Activated CD4-positive, alpha-beta T cell treated with anti-CD3 and anti-CD28 coated beads, Interleukin-2, amount 50 U/mL, for 4 hours (primary cell): ENCODE measurements at regions not wholly inside any gene's neighbourhood (a gene's known extent, or its start where the extent isn't known, plus 50 kb on each side); places are given as distances from the start of the nearest gene placed in this dataset.
"Not testable (repeated sequence)": the region's sequence is repeated elsewhere in the genome, so short reads cannot be mapped to it uniquely, and the experiment has no call there.

Experiments used
- DNase-seq, 2 experiments: peaks; one replicate each; pipeline ENCODE4 v3.0.0-alpha.2; 2020

- DNase-seq: no peak
These were observed 156.8 kb upstream of the JARID2 start for GRCh38 chr6:15088904-15089568.

- DNase-seq: no peak
These were observed 156.2 kb upstream of the JARID2 start for GRCh38 chr6:15089569-15090144.

- DNase-seq: no peak
These were observed 155.7 kb upstream of the JARID2 start for GRCh38 chr6:15090145-15090579.

DNA sequence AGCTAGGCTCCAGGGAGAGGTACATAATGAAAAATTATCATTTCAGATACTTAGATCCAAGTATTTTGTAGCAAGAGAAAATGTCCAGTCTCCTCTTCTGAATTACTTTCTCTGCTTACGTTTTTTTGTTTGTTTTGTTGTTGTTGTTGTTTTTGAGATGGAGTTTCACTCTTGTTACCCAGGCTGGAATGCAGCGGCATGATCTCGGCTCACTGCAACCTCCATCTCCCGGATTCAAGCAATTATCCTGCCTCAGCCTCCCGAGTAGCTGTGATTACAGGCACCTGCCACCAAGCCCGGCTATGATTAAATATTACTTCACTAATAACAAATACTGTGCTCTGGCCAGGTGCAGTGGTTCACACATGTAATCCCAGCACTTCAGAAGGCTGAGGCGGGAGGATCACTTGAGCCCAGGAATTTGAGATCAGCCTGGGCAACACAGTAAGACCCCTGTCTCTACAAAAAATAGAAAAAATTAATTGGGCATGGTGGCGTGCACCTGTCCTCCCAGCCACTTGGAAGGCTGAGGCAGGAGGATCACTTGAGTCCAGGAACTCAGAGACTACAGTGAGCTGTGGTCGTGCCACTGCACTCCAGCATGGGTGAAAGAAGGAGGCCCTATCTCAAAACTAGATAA is 155.0 kb upstream of the JARID2 start:
- DNase-seq: no peak

DNA sequence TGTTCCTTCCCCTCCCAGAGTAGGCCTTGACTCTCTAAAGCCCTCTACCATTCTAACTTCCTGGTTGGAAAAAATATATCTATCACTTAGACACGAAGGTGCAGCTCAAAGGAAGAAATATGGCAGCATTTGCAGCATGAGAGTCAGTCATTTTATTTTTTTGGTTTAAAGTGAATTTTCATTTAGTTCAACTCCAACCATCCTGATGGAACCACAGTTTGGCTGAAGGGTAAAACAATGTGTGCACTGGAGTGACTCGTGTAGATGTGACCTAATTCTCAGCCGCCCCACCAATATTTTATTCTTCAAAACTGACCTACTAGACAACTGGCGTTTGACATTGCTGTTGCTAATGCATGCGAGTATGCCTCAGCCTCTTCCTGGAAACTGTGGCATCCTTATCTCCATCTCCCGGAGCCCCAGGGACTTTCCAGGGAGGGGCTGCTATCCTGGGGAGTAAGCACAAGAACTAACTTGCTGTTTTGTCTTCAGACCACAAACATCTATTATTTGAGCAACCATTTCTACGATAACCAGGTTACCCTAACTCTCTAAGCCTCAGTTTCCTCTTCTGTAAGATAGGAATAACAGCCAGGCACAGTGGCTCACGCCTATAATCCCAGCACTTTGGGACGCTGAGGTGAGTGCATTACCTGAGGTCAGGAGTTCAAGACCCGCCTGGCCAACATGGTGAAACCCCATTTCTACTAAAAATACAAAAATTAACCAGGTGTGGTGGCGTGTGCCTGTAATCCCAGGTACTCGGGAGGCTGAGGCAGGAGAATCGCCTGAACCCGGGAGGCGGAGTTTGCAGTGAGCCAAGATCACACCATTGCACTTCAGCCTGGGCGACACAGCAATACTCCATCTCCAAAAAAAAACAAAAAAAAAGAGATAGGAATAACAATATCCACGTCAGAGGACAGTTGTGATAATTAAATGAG is 148.7 kb upstream of the JARID2 start:
- no peak for DNase-seq

GRCh38 chr6:15101130-15101529 is 144.7 kb upstream of the JARID2 start:
- DNase-seq: no peak

DNA sequence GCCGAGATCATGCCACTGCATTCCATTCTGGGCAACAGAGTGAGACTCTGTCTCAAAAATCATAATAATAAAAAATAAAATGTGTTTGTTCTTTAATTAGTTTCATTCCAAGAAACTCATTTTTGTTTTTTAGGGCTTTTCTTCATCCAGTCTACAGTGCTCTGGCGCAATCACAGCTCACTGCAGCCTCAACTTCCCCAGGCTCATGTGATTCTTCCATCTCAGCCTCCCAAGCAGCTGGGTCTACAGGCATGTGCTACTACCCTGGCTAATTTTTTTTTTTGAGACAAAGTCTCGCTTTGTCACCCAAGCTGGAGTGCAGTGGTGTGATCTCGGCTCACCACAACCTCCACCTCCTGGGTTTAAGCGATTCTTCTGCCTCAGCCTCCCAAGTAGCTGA is 143.6 kb upstream of the JARID2 start:
- no peak for DNase-seq

- DNase-seq: no peak
These were observed 138.8 kb upstream of the JARID2 start for GRCh38 chr6:15106958-15107643.

- DNase-seq: no peak
These were observed 138.1 kb upstream of the JARID2 start for GRCh38 chr6:15107644-15108382.

DNA sequence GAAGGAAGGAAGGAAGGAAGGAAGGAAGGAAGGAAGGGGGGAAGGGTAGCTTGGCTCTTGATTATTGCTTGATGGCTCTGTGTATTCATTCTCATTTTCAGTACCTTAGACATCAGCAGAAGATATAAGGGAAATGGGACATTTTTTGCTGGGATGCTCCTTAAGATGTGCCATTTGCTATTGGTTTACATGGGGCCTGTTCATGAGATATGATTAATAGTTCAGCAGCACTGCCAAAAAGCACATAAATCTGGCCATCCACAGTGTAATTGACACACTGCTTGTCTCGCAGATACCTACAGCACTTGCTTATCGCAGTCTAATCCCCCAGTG is 137.5 kb upstream of the JARID2 start:
- DNase-seq: no peak

DNA sequence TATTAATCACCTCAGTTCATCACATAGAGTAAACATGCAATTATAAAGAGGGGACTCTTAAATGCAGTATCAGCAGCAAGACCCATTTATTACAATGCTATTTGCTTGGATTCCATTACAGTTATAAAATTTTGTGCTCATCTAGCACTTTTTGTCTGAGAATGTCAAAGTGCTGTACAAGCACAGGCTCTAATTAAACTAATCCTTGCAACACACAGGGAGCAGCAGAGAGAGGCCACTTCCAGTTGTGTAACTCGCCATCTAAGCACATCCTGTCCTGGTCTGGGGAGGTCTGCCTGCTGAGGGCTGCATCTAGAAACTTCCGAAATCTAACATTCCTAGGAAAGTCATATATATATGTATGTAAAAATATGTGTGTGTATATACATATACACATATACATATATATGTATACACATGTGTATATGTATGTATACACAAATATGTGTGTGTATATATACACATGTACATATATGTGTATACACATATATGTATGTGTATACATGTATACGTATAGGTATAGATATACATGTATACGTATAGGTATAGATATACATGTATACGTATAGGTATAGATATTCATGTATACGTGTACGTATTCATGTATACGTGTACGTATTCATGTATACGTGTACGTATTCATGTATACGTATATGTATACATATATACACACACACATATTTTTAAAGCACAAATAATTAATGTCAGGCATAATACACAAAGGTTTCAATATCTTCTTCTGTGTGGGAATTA is 136.4 kb upstream of the JARID2 start:
- DNase-seq: no peak

- DNase-seq: no peak
These were observed 135.0 kb upstream of the JARID2 start for GRCh38 chr6:15110726-15111354.

DNA sequence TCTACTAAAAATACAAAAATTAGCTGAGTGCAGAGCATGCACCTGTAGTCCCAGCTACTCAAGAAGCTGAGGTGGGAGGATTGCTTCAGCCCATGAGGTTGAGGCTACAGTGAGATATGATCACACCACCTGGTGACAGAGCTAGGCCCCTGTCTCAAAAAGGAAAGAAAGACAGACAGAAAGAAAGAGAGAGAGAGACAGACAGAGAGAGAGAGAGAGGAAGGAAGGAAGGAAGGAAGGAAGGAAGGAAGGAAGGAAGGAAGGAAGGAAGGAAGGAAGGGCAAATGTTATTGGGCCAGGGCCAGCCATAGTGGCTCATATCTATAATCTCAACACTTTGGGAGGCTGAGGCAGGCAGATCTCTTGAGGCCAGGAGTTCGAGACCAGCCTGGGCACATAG is 134.3 kb upstream of the JARID2 start:
- DNase-seq: not testable (repeated sequence)

DNA sequence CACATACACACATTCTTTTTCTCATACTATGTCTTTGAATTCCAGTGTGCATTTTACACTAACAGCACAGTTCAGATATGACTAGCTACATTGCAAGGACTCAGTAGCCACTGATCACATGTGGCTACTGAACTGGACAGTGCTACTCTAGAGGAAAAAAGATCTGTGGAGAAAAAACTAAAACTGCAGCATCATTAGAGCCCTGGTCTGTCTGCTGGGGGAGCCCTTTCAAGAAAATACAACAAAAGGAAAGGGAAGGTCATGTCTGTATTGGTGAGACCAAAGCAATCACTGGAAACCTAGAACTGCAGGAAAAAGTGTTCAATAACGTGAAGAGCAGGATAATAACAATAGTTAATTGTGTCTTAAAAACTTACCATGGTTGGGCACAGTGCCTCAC is 132.3 kb upstream of the JARID2 start:
- no peak for DNase-seq

GRCh38 chr6:15114061-15114460 is 131.8 kb upstream of the JARID2 start:
- DNase-seq: no peak

GRCh38 chr6:15116889-15117288 is 129.0 kb upstream of the JARID2 start:
- no peak for DNase-seq

- no peak for DNase-seq
These were observed 124.4 kb upstream of the JARID2 start for GRCh38 chr6:15121443-15121842.

DNA sequence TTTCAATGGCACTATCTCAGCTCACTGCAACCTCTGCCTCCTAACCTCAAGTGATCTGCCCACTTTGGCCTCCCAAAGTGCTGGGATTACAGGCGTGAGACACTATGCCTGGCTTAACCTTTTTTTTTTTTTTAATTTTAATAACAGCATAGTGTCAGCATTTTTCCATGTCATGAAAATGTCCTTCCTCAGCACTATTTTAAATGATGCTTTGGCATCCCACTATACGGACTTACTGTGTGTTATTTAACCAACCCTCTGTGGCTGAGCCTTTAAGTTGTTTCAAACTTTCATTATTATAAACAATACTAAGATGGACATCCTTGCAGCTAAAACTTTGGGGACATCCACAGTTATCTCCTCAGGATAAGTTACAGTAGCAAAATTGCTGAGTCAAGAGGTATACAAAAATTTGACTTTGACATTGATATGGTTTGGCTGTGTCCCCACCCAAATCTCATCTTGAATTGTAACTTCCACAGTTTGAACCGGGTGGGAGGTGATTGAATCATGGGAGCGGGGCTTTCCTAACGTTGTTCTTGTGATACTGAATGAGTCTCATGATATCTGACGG is 123.8 kb upstream of the JARID2 start:
- DNase-seq: no peak

GRCh38 chr6:15129887-15130286 is 116.0 kb upstream of the JARID2 start:
- DNase-seq: no peak

DNA sequence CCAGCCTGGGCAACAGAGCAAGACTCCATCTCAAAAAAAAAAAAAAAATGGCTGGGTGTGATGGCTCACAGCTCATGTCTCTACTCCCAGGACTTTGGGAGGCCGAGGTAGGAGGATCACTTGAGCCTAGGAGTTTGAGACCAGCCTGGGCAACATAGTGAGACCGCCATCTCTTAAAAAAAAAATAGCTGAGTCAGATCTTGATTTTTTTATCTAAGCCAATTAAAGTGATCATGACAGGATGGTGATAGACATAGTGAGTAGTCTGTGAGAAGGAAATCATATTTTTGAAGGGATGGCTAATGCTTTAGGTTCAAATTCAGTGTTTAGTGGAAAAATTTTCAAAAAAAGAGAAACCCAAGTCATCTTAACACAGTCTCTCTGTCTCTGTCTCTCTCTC is 114.6 kb upstream of the JARID2 start:
- DNase-seq: no peak

DNA sequence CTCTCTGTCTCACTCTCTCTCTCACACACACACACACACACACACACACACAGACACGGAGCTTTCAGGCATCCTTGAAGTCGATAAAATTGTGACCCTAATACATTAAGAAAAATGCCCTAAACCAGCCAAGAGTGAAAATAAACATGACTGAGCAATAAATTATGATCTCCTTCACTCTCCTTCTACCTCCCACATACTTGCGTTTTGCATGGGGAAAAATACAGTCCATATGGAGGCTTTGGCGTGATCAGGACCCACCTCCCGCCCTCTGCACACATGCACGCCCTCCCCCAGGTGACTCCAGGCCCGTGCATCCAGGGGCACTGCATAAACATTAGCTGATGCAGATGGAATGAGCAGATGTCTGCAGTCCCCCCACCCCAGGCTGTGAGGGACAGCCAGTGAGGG is 114.2 kb upstream of the JARID2 start:
- no peak for DNase-seq
